ENCODE measurements at regions not wholly inside any gene's neighbourhood (a gene's known extent, or its start where the extent isn't known, plus 50 kb on each side); places are given as distances from the start of the nearest gene placed in this dataset.

DNA sequence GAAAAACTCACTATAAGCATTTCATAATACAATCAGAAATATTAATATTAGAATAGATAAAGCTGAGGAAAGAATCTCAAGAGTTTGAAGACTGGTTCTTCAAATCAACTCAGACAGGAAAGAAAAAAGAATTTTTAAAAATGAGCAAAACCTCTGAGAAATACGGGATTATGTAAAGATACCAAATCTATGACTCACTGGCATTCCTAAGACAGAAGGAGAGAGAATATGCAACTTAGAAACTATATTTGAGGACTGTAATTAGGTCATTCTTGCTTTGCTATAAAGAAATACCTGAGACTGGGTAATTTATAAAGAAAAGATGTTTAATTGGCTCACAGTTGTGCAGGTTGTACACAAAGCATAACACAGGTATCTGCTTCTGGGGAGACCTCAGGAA lies 665.1 kb downstream of the RNF144B start:
- TF ChIP-seq CTCF (IDR thresholded peaks at IDR 0.05): no peak
- no peaks in the 10 kb centered on the region for H3K27me3 Mint-ChIP-seq (ENCODE audit: low read depth)
- peaks cover 12% of the 10 kb centered on the region for H3K36me3 Mint-ChIP-seq (ENCODE audit: low read depth)
- no peak for DNase-seq (ENCODE audit: low spot score)
- no peak overlapping the region for H3K4me3 Mint-ChIP-seq (ENCODE audit: unreplicated experiment)
- H3K9me3 Mint-ChIP-seq (ENCODE audit: low read depth): peaks cover 43% of the 10 kb centered on the region
- peaks cover 20% of the 10 kb centered on the region for H3K4me1 Mint-ChIP-seq (ENCODE audit: low read depth)
- H3K27ac Mint-ChIP-seq (ENCODE audit: unreplicated experiment): peak overlapping the region; percentile 71

DNA sequence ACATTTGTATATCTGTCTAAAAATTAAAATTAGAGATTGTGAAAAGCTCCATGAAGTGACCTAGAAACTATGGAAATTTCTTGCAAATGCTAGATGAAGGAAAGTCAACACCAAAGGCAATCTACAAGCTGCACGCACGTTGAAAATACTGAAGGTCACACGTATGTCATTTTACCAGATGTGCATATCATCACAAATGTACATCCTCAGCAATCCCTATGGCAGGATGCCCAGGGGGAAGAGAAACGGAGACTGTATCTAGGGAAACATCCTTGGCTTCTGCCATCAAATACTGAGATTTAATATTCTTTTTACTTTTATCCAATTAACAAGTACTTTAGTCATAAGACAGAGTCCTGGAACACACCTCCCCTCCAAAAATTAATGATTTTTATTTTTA lies 672.0 kb downstream of the RNF144B start:
- Mint-ChIP-seq H3K9me3 (ENCODE audit: low read depth) (peaks cover 22% of the 10 kb centered on the region), H3K4me1 (ENCODE audit: low read depth) (no peaks in the 10 kb centered on the region), H3K27ac (ENCODE audit: unreplicated experiment) (no peak overlapping the region), H3K27me3 (ENCODE audit: low read depth) (no peaks in the 10 kb centered on the region), H3K36me3 (ENCODE audit: low read depth) (peaks cover 6% of the 10 kb centered on the region), H3K4me3 (ENCODE audit: unreplicated experiment) (no peak overlapping the region)
- TF ChIP-seq CTCF (IDR thresholded peaks at IDR 0.05): no peak
- DNase-seq (ENCODE audit: low spot score): no peak

DNA sequence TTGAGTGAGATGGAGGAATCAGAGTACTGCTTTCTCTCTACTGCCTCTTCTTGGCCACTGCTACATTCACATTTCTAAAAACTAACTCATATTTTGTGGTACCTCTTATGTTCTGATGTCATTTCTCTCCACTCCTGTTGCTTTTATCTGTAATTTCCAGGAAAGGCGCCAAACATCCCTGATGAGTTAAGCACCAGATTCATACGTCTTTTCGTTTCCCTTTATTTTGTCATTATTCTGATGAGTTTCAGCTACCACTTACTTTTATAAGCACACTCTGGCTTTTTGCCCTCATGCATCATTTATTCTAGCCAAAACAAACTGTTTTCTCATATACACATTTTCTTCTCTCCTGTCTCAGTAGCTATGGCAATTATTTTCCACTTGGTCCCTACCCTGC lies 680.0 kb downstream of the RNF144B start:
- Mint-ChIP-seq H3K4me3 (ENCODE audit: unreplicated experiment) (no peak overlapping the region), H3K9me3 (ENCODE audit: low read depth) (peaks cover 12% of the 10 kb centered on the region), H3K27me3 (ENCODE audit: low read depth) (no peaks in the 10 kb centered on the region), H3K36me3 (ENCODE audit: low read depth) (no peaks in the 10 kb centered on the region), H3K27ac (ENCODE audit: unreplicated experiment) (no peak overlapping the region), H3K4me1 (ENCODE audit: low read depth) (no peaks in the 10 kb centered on the region)
- no peak for TF ChIP-seq CTCF (IDR thresholded peaks at IDR 0.05)
- no peak for DNase-seq (ENCODE audit: low spot score)

GRCh38 chr6:19070520-19070919 lies 683.4 kb downstream of the RNF144B start:
- DNase-seq (ENCODE audit: low spot score): no peak
- TF ChIP-seq CTCF (IDR thresholded peaks at IDR 0.05): no peak
- H3K4me3 Mint-ChIP-seq (ENCODE audit: unreplicated experiment): no peak overlapping the region
- no peaks in the 10 kb centered on the region for H3K27me3 Mint-ChIP-seq (ENCODE audit: low read depth)
- H3K4me1 Mint-ChIP-seq (ENCODE audit: low read depth): no peaks in the 10 kb centered on the region
- H3K9me3 Mint-ChIP-seq (ENCODE audit: low read depth): peaks cover 24% of the 10 kb centered on the region
- H3K36me3 Mint-ChIP-seq (ENCODE audit: low read depth): no peaks in the 10 kb centered on the region
- H3K27ac Mint-ChIP-seq (ENCODE audit: unreplicated experiment): no peak overlapping the region

DNA sequence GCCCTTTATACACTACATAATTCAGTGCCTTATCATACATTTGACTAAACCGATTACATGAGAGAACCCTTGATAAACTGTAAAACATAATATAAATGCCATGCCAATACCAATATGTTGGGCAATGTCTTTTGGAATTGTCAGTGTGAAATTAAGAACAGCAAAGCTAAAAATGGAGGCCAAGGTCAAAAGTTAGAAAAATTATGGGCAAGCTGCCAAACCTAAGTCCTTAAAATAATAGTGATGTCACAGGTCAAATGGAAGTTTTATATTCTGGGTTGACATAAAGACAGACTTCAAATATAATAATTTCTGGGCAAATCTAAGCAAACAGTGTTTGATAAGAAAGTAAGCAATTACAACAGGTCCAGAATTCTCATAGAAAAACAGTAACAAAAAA lies 696.7 kb downstream of the RNF144B start:
- Mint-ChIP-seq H3K27ac (ENCODE audit: unreplicated experiment) (no peak overlapping the region), H3K9me3 (ENCODE audit: low read depth) (peaks cover under 1% of the 10 kb centered on the region), H3K36me3 (ENCODE audit: low read depth) (no peaks in the 10 kb centered on the region), H3K4me3 (ENCODE audit: unreplicated experiment) (no peak overlapping the region), H3K4me1 (ENCODE audit: low read depth) (peaks cover 13% of the 10 kb centered on the region), H3K27me3 (ENCODE audit: low read depth) (no peaks in the 10 kb centered on the region)
- no peak for DNase-seq (ENCODE audit: low spot score)
- TF ChIP-seq CTCF (IDR thresholded peaks at IDR 0.05): no peak
